Breast epithelium (tissue), 3 donors: ENCODE measurements at regions not wholly inside any gene's neighbourhood (a gene's known extent, or its start where the extent isn't known, plus 50 kb on each side); places are given as distances from the start of the nearest gene placed in this dataset.

Experiments
- POLR2A ChIP-seq: fragments of 450-650 bp; IDR thresholded peaks from one replicate; pipeline ENCODE4 v1.6.1; 2016; ENCODE audit warnings: antibody characterized with exemption, mild to moderate bottlenecking, moderate library complexity
- TF ChIP-seq, protein P1 (sequence below), 3 donors: fragments of 450-650 bp; IDR thresholded peaks; one replicate each; pipeline ENCODE4 v1.5.1; 2016 to 2017; ENCODE audit warnings: antibody characterized with exemption in 3 of 3, mild to moderate bottlenecking in 3 of 3, moderate library complexity in 3 of 3

DNA sequence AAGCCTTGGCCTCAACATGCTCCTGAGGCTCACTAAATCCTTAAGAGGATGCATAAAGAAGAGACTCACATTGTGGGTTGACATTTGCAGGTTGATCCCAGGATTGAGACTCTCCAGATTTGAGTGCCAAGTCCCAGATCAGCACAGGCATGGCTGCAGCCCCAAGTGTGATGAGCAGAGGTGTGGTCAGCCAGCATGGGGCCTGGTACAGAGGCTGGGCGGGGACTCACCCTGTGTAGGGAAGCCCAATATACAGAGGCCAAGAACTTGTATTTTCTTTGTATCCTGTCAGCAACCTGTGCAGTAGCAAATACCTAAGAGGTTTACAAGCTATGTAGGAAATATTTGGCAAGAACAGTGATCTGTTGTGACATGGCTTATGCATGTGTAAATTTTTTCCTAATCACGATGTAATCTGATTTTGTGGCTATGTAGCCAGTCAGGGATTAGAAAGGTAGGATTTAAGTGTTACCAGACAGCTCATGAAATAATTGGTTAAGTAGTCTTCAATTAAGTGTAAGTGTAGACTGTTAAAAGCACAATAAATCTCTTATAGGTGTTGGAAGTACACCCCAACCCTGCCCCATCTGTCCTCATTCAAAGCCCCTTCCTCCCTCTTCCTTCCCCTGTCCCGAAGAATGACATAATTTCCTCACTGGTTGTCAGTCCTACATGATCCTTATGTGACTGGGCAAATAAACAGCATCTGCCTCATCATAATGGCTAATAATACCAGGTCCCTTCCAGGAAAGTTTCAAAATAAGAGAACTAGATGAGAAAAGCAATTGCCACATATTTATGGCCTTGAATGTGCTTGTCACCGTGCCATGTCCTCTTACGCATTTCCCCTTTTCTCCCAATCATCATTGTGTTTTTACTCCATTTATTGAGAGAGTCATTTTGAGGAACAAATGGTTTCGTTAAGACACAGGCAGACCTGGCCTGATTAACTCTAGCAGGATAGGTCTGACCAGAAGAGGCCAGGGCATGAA lies 120.9 kb downstream of the HLX start:
- TF ChIP-seq, protein P1, sequence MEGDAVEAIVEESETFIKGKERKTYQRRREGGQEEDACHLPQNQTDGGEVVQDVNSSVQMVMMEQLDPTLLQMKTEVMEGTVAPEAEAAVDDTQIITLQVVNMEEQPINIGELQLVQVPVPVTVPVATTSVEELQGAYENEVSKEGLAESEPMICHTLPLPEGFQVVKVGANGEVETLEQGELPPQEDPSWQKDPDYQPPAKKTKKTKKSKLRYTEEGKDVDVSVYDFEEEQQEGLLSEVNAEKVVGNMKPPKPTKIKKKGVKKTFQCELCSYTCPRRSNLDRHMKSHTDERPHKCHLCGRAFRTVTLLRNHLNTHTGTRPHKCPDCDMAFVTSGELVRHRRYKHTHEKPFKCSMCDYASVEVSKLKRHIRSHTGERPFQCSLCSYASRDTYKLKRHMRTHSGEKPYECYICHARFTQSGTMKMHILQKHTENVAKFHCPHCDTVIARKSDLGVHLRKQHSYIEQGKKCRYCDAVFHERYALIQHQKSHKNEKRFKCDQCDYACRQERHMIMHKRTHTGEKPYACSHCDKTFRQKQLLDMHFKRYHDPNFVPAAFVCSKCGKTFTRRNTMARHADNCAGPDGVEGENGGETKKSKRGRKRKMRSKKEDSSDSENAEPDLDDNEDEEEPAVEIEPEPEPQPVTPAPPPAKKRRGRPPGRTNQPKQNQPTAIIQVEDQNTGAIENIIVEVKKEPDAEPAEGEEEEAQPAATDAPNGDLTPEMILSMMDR (IDR thresholded peaks at IDR 0.05): no peak
- no peak for TF ChIP-seq POLR2A
